GM19043 (cell line): ENCODE measurements at regions not wholly inside any gene's neighbourhood (a gene's known extent, or its start where the extent isn't known, plus 50 kb on each side); places are given as distances from the start of the nearest gene placed in this dataset.

Source experiments
- ATAC-seq: cut with Tn5 transposase; IDR thresholded peaks from one replicate; pipeline ENCODE4 v1.9.1; 2021; ENCODE audit warnings: low read depth; ENCODE audit not compliant: unreplicated experiment

- ATAC-seq: no peak
These were observed 1281.9 kb downstream of the KCNT2 start for GRCh38 chr1:195326325-195326724.

- no peak for ATAC-seq
These were observed 1283.1 kb downstream of the KCNT2 start for GRCh38 chr1:195325181-195325580.

GRCh38 chr1:195306281-195306680 lies 1302.0 kb downstream of the KCNT2 start:
- no peak for ATAC-seq

- no peak for ATAC-seq
These were observed 1313.3 kb downstream of the KCNT2 start for GRCh38 chr1:195294911-195295310.

- ATAC-seq: no peak
These were observed 1329.6 kb downstream of the KCNT2 start for GRCh38 chr1:195278644-195279043.

GRCh38 chr1:195275710-195276109 lies 1332.5 kb downstream of the KCNT2 start:
- ATAC-seq: no peak

GRCh38 chr1:195251900-195252299 lies 1356.3 kb downstream of the KCNT2 start:
- no peak for ATAC-seq

- ATAC-seq: no peak
These were observed 1364.7 kb downstream of the KCNT2 start for GRCh38 chr1:195243492-195243891.

- no peak for ATAC-seq
These were observed 1367.2 kb downstream of the KCNT2 start for GRCh38 chr1:195241066-195241465.

- no peak for ATAC-seq
These were observed 1369.9 kb downstream of the KCNT2 start for GRCh38 chr1:195238313-195238712.

GRCh38 chr1:195236991-195237889 lies 1371.0 kb downstream of the KCNT2 start:
- ATAC-seq: no peak

- no peak for ATAC-seq
These were observed 1389.6 kb downstream of the KCNT2 start for GRCh38 chr1:195218428-195219212.

- ATAC-seq: no peak
These were observed 1406.0 kb downstream of the KCNT2 start for GRCh38 chr1:195202241-195202640.

GRCh38 chr1:195200772-195201171 lies 1407.5 kb downstream of the KCNT2 start:
- ATAC-seq: no peak

- no peak for ATAC-seq
These were observed 1411.1 kb downstream of the KCNT2 start for GRCh38 chr1:195197116-195197515.

GRCh38 chr1:195195423-195196057 lies 1412.7 kb downstream of the KCNT2 start:
- peak; percentile 96 for ATAC-seq

- no peak for ATAC-seq
These were observed 1415.1 kb downstream of the KCNT2 start for GRCh38 chr1:195193134-195193533.

- ATAC-seq: no peak
These were observed 1419.4 kb downstream of the KCNT2 start for GRCh38 chr1:195188821-195189220.

GRCh38 chr1:195186544-195186943 lies 1421.7 kb downstream of the KCNT2 start:
- ATAC-seq: no peak

- no peak for ATAC-seq
These were observed 1422.5 kb downstream of the KCNT2 start for GRCh38 chr1:195185736-195186135.

GRCh38 chr1:195185321-195185720 lies 1422.9 kb downstream of the KCNT2 start:
- ATAC-seq: no peak
